GM12892 (cell line): ENCODE measurements at regions not wholly inside any gene's neighbourhood (a gene's known extent, or its start where the extent isn't known, plus 50 kb on each side); places are given as distances from the start of the nearest gene placed in this dataset.

ENCODE experiments used
- POLR2A ChIP-seq: IDR thresholded peaks from 2 replicates; pipeline ENCODE4 v1.6.1; 2011; ENCODE audit warnings: low read depth, low read length, control low read depth
- POLR2AphosphoS5 ChIP-seq: IDR thresholded peaks from 2 replicates; pipeline ENCODE4 v1.6.1; 2011; ENCODE audit warnings: low read depth, low read length, control low read depth
- TAF1 ChIP-seq: IDR thresholded peaks from 2 replicates; pipeline ENCODE4 v1.6.1; 2011; ENCODE audit warnings: low read depth, mild to moderate bottlenecking, control low read depth, low read length, borderline replicate concordance

- TF ChIP-seq POLR2AphosphoS5 (no peak), POLR2A (no peak), TAF1 (no peak)
Observed at GRCh38 chr7:81284576-81284975, 365.7 kb upstream of the SEMA3C start.
